ENCODE measurements at regions not wholly inside any gene's neighbourhood (a gene's known extent, or its start where the extent isn't known, plus 50 kb on each side); places are given as distances from the start of the nearest gene placed in this dataset.

DNA sequence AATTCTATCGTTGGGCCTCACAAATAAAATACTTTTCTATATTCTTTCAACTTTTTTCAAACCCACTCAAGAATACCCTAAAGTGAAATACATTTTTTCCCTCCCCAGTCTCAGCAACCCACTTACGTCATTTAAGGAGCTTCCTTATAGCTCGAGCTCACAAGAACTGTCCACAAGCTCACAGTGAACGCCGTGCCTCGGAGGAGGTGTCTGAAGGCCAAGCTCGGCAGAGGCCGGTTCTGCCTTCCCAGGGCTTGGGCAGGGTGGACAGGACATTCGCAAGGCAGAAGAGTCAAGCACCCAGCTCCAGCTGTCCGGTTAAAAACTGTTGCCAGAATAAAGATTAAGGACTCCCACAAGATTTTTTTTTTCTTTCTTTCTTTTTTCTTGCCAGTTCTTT is 802.3 kb downstream of the QKI start:
- TF ChIP-seq, protein P1, sequence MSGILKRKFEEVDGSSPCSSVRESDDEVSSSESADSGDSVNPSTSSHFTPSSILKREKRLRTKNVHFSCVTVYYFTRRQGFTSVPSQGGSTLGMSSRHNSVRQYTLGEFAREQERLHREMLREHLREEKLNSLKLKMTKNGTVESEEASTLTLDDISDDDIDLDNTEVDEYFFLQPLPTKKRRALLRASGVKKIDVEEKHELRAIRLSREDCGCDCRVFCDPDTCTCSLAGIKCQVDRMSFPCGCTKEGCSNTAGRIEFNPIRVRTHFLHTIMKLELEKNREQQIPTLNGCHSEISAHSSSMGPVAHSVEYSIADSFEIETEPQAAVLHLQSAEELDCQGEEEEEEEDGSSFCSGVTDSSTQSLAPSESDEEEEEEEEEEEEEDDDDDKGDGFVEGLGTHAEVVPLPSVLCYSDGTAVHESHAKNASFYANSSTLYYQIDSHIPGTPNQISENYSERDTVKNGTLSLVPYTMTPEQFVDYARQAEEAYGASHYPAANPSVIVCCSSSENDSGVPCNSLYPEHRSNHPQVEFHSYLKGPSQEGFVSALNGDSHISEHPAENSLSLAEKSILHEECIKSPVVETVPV (CRISPR knock-in tag; IDR thresholded peaks at IDR 0.05) = no peak
- no peak for ATAC-seq

DNA sequence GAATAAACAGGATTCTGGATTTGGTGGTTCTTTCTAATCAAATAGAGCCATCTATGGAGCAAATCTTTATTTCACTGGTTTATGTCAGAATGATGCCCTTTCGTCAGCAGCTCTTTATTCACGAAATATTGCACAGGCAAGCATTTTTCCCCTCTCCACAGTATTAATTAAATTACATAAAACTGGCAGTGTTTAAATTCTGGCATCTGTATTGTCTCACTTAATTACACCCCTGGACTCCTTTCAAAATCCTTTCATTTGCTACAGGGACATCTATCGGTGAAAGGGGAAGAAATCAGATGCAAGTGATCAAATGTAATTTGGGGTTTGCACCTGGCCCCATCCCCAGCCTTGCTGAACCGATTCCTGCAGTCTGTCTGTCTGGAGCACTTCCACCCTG is 801.9 kb downstream of the QKI start:
- TF ChIP-seq ESRRG (CRISPR knock-in tag; IDR thresholded peaks at IDR 0.05) = no peak
- TF ChIP-seq GLIS3 (CRISPR knock-in tag; IDR thresholded peaks at IDR 0.05) = no peak
- TF ChIP-seq, protein P2, sequence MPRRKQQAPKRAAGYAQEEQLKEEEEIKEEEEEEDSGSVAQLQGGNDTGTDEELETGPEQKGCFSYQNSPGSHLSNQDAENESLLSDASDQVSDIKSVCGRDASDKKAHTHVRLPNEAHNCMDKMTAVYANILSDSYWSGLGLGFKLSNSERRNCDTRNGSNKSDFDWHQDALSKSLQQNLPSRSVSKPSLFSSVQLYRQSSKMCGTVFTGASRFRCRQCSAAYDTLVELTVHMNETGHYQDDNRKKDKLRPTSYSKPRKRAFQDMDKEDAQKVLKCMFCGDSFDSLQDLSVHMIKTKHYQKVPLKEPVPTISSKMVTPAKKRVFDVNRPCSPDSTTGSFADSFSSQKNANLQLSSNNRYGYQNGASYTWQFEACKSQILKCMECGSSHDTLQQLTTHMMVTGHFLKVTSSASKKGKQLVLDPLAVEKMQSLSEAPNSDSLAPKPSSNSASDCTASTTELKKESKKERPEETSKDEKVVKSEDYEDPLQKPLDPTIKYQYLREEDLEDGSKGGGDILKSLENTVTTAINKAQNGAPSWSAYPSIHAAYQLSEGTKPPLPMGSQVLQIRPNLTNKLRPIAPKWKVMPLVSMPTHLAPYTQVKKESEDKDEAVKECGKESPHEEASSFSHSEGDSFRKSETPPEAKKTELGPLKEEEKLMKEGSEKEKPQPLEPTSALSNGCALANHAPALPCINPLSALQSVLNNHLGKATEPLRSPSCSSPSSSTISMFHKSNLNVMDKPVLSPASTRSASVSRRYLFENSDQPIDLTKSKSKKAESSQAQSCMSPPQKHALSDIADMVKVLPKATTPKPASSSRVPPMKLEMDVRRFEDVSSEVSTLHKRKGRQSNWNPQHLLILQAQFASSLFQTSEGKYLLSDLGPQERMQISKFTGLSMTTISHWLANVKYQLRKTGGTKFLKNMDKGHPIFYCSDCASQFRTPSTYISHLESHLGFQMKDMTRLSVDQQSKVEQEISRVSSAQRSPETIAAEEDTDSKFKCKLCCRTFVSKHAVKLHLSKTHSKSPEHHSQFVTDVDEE (CRISPR knock-in tag; IDR thresholded peaks at IDR 0.05) = peak; percentile 45; the same call in 1 of the 2 replicates
- no peak for TF ChIP-seq RARB (CRISPR knock-in tag; IDR thresholded peaks at IDR 0.05)
- no peak for TF ChIP-seq ZFP30 (CRISPR knock-in tag; IDR thresholded peaks at IDR 0.05)
- TF ChIP-seq OSR1 (CRISPR knock-in tag; IDR thresholded peaks at IDR 0.05) = no peak
- TF ChIP-seq TOX (CRISPR knock-in tag; IDR thresholded peaks at IDR 0.05; ENCODE audit: borderline replicate concordance) = no peak
- no peak for TF ChIP-seq ZNF70 (CRISPR knock-in tag; IDR thresholded peaks at IDR 0.05)
- no peak for TF ChIP-seq ZNF565 (CRISPR knock-in tag; conservative IDR thresholded peaks at IDR 0.05; ENCODE audit: low read depth)
- TF ChIP-seq ISL1 (CRISPR knock-in tag; IDR thresholded peaks at IDR 0.05) = 0 out of 2 replicates have a peak, but pooled peaks have one; percentile 9
- TF ChIP-seq BACH2 (CRISPR knock-in tag; IDR thresholded peaks at IDR 0.05; ENCODE audit: borderline replicate concordance) = no peak
- peak; percentile 43; the same call in 1 of the 2 replicates for TF ChIP-seq SNAI2 (CRISPR knock-in tag; IDR thresholded peaks at IDR 0.05)
- TF ChIP-seq TCF4 (CRISPR knock-in tag; IDR thresholded peaks at IDR 0.05; ENCODE audit: borderline replicate concordance) = peak; percentile 69; the same call in 1 of the 2 replicates
- TF ChIP-seq, protein P3, sequence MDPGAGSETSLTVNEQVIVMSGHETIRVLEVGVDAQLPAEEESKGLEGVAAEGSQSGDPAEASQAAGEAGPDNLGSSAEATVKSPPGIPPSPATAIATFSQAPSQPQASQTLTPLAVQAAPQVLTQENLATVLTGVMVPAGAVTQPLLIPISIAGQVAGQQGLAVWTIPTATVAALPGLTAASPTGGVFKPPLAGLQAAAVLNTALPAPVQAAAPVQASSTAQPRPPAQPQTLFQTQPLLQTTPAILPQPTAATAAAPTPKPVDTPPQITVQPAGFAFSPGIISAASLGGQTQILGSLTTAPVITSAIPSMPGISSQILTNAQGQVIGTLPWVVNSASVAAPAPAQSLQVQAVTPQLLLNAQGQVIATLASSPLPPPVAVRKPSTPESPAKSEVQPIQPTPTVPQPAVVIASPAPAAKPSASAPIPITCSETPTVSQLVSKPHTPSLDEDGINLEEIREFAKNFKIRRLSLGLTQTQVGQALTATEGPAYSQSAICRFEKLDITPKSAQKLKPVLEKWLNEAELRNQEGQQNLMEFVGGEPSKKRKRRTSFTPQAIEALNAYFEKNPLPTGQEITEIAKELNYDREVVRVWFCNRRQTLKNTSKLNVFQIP (CRISPR knock-in tag; IDR thresholded peaks at IDR 0.05; ENCODE audit: borderline replicate concordance, low read depth) = no peak
- TF ChIP-seq ZC3H10 (CRISPR knock-in tag; IDR thresholded peaks at IDR 0.05) = no peak
- TF ChIP-seq ZFP3 (CRISPR knock-in tag; IDR thresholded peaks at IDR 0.05) = no peak
- TF ChIP-seq ARNTL (CRISPR knock-in tag; IDR thresholded peaks at IDR 0.05; ENCODE audit: borderline replicate concordance, low read depth) = no peak
- TF ChIP-seq, protein P4, sequence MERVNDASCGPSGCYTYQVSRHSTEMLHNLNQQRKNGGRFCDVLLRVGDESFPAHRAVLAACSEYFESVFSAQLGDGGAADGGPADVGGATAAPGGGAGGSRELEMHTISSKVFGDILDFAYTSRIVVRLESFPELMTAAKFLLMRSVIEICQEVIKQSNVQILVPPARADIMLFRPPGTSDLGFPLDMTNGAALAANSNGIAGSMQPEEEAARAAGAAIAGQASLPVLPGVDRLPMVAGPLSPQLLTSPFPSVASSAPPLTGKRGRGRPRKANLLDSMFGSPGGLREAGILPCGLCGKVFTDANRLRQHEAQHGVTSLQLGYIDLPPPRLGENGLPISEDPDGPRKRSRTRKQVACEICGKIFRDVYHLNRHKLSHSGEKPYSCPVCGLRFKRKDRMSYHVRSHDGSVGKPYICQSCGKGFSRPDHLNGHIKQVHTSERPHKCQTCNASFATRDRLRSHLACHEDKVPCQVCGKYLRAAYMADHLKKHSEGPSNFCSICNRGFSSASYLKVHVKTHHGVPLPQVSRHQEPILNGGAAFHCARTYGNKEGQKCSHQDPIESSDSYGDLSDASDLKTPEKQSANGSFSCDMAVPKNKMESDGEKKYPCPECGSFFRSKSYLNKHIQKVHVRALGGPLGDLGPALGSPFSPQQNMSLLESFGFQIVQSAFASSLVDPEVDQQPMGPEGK (CRISPR knock-in tag; IDR thresholded peaks at IDR 0.05; ENCODE audit: borderline replicate concordance) = no peak
- TF ChIP-seq, protein P5, sequence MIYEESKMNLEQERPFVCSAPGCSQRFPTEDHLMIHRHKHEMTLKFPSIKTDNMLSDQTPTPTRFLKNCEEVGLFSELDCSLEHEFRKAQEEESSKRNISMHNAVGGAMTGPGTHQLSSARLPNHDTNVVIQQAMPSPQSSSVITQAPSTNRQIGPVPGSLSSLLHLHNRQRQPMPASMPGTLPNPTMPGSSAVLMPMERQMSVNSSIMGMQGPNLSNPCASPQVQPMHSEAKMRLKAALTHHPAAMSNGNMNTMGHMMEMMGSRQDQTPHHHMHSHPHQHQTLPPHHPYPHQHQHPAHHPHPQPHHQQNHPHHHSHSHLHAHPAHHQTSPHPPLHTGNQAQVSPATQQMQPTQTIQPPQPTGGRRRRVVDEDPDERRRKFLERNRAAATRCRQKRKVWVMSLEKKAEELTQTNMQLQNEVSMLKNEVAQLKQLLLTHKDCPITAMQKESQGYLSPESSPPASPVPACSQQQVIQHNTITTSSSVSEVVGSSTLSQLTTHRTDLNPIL (CRISPR knock-in tag; IDR thresholded peaks at IDR 0.05; ENCODE audit: low read depth) = no peak
- TF ChIP-seq PPARA (CRISPR knock-in tag; IDR thresholded peaks at IDR 0.05; ENCODE audit: borderline replicate concordance) = no peak
- no peak for TF ChIP-seq CSDC2 (CRISPR knock-in tag; IDR thresholded peaks at IDR 0.05)
- TF ChIP-seq, protein P1 (CRISPR knock-in tag; IDR thresholded peaks at IDR 0.05) = no peak
- TF ChIP-seq ZNF8 (CRISPR knock-in tag; IDR thresholded peaks at IDR 0.05) = no peak
- ATAC-seq = no peak

All from SK-N-SH treated with all-trans-retinoic acid at 6 μM for 48 hours (cell line).